Liver (tissue), 8 donors: ENCODE measurements at regions not wholly inside any gene's neighbourhood (a gene's known extent, or its start where the extent isn't known, plus 50 kb on each side); places are given as distances from the start of the nearest gene placed in this dataset.

Experiments
- DNase-seq: peaks from one replicate; pipeline ENCODE4 v3.0.0-alpha.2; 2017; ENCODE audit warnings: low spot score
- H3K27ac ChIP-seq, 2 donors: one replicate each; pipeline ENCODE4 v1.7.0; 2013; ENCODE audit warnings: inconsistent platforms in 2 of 2, low read length in 2 of 2, control low read depth in 1 of 2, low read depth in 1 of 2, mild to moderate bottlenecking in 1 of 2
- H3K27me3 ChIP-seq, 4 donors: one replicate each; pipeline versions ENCODE4 v1.6.1 to v1.7.0; 2013; ENCODE audit warnings: low read length in 3 of 4, inconsistent platforms in 1 of 4, mild to moderate bottlenecking in 1 of 4, moderate library complexity in 1 of 4; ENCODE audit not compliant: control insufficient read depth in 4 of 4, insufficient read depth in 4 of 4
- H3K36me3 ChIP-seq, 4 donors: one replicate each; pipeline versions ENCODE4 v1.6.1 to v1.7.0; 2013; ENCODE audit warnings: low read length in 3 of 4, mild to moderate bottlenecking in 3 of 4, low read depth in 1 of 4, moderate library complexity in 1 of 4; ENCODE audit not compliant: control insufficient read depth in 4 of 4, insufficient read depth in 3 of 4
- H3K4me1 ChIP-seq, 4 donors: one replicate each; pipeline versions ENCODE4 v1.6.1 to v1.7.0; 2013; ENCODE audit warnings: low read length in 3 of 4, mild to moderate bottlenecking in 3 of 4, moderate library complexity in 1 of 4; ENCODE audit not compliant: control insufficient read depth in 4 of 4, insufficient read depth in 4 of 4
- H3K4me3 ChIP-seq, 3 donors: one replicate each; pipeline versions ENCODE4 v1.6.1 to v1.7.0; 2013; ENCODE audit warnings: low read length in 3 of 3, control low read depth in 1 of 3, low read depth in 1 of 3, mild to moderate bottlenecking in 1 of 3
- H3K9ac ChIP-seq, 2 donors: one replicate each; pipeline ENCODE4 v1.7.0; 2013; ENCODE audit warnings: low read length in 2 of 2, mild to moderate bottlenecking in 2 of 2, moderate library complexity in 2 of 2, control low read depth in 1 of 2, low read depth in 1 of 2
- H3K9me3 ChIP-seq, 4 donors: one replicate each; pipeline versions ENCODE4 v1.6.1 to v1.7.0; 2013; ENCODE audit warnings: low read length in 3 of 4; ENCODE audit not compliant: control insufficient read depth in 4 of 4
- ATF3 ChIP-seq: IDR thresholded peaks from 2 replicates; pipeline ENCODE4 v1.6.1; 2016; ENCODE audit warnings: antibody characterized with exemption
- CTCF ChIP-seq: fragments of 150-350 bp; IDR thresholded peaks from 2 replicates; pipeline ENCODE4 v1.5.1; 2017; ENCODE audit warnings: improper control_type of control experiment, low read depth, low read length; ENCODE audit not compliant: missing input control
- EGR1 ChIP-seq, 2 donors: IDR thresholded peaks; 2 replicates each; pipeline ENCODE4 v1.6.1; 2016 to 2018; ENCODE audit warnings: antibody characterized with exemption in 2 of 2, low read depth in 2 of 2
- FOXA1 ChIP-seq: IDR thresholded peaks from 2 replicates; pipeline ENCODE4 v1.6.1; 2016; ENCODE audit warnings: antibody characterized with exemption
- FOXA2 ChIP-seq: IDR thresholded peaks from 2 replicates; pipeline ENCODE4 v1.6.1; 2016; ENCODE audit warnings: antibody characterized with exemption
- GABPA ChIP-seq, 2 donors: IDR thresholded peaks in 1 of 2; conservative IDR thresholded peaks in 1 of 2; 2 replicates each; pipeline ENCODE4 v1.6.1; 2016; ENCODE audit warnings: antibody characterized with exemption in 2 of 2, mild to moderate bottlenecking in 1 of 2, moderate library complexity in 1 of 2
- HNF4A ChIP-seq, 2 donors: conservative IDR thresholded peaks; 2 replicates each; pipeline ENCODE4 v1.6.1; 2016; ENCODE audit warnings: antibody characterized with exemption in 2 of 2, mild to moderate bottlenecking in 2 of 2
- HNF4G ChIP-seq: IDR thresholded peaks from 2 replicates; pipeline ENCODE4 v1.6.1; 2016; ENCODE audit warnings: antibody characterized with exemption
- JUND ChIP-seq, 2 donors: IDR thresholded peaks; 2 replicates each; pipeline ENCODE4 v1.6.1; 2016; ENCODE audit warnings: antibody characterized with exemption in 2 of 2
- MAX ChIP-seq: IDR thresholded peaks from 2 replicates; pipeline ENCODE4 v1.6.1; 2016; ENCODE audit warnings: antibody characterized with exemption
- NR2F2 ChIP-seq: IDR thresholded peaks from 2 replicates; pipeline ENCODE4 v1.6.1; 2016; ENCODE audit warnings: antibody characterized with exemption
- RAD21 ChIP-seq, 2 donors: IDR thresholded peaks; 2 replicates each; pipeline ENCODE4 v1.6.1; 2016; ENCODE audit warnings: antibody characterized with exemption in 2 of 2, mild to moderate bottlenecking in 2 of 2
- REST ChIP-seq: IDR thresholded peaks from 2 replicates; pipeline ENCODE4 v1.6.1; 2016; ENCODE audit warnings: antibody characterized with exemption, mild to moderate bottlenecking
- RXRA ChIP-seq, 2 donors: IDR thresholded peaks; 2 replicates each; pipeline ENCODE4 v1.6.1; 2017 to 2018; ENCODE audit warnings: antibody characterized with exemption in 2 of 2, mild to moderate bottlenecking in 1 of 2
- SP1 ChIP-seq: IDR thresholded peaks from 2 replicates; pipeline ENCODE4 v1.6.1; 2018; ENCODE audit warnings: antibody characterized with exemption, mild to moderate bottlenecking
- TAF1 ChIP-seq: conservative IDR thresholded peaks from 2 replicates; pipeline ENCODE4 v1.6.1; 2016; ENCODE audit warnings: antibody characterized with exemption, mild to moderate bottlenecking
- YY1 ChIP-seq: IDR thresholded peaks from 2 replicates; pipeline ENCODE4 v1.6.1; 2016; ENCODE audit warnings: antibody characterized with exemption, mild to moderate bottlenecking
- WGBS: extraction: QIAGEN DNeasy Blood & Tissue Kit; methylation state at CpG from one replicate; pipeline ENCODE4 v1.1.7; 2013; 5-methylcytosine and 5-hydroxymethylcytosine counted together
- donor health status: healthy.
- donor health status: healthy.
- donor health status: healthy.
- donor health status: healthy.
- donor health status: healthy.

GRCh38 chr4:151851354-151851753 is 90.5 kb upstream of the GATB start:
- Histone ChIP-seq H3K4me3 (no peak overlapping the region), H3K27me3 (no peaks in the 10 kb centered on the region), H3K27ac (no peak overlapping the region), H3K9me3 (no peaks in the 10 kb centered on the region), H3K9ac (no peak overlapping the region), H3K4me1 (peaks cover 0 to 1% (median 0%) of the 10 kb centered on the region in 4 donors), H3K36me3 (no peaks in the 10 kb centered on the region)
- TF ChIP-seq EGR1 (IDR thresholded peaks at IDR 0.05; ENCODE audit: low read depth in 2 of 2) (no peak), TAF1 (no peak), JUND (IDR thresholded peaks at IDR 0.05) (no peak), NR2F2 (no peak), HNF4G (no peak), MAX (no peak), RXRA (IDR thresholded peaks at IDR 0.05) (no peak), RAD21 (IDR thresholded peaks at IDR 0.05) (no peak), REST (no peak), SP1 (no peak), CTCF (no peak), GABPA (IDR thresholded peaks at IDR 0.05 in 1 of 2, conservative IDR thresholded peaks at IDR 0.05 in 1 of 2) (no peak)
- WGBS, result 80% methylated on average over 2 of the region's 2 CpGs
- DNase-seq, result no peak

- no peaks in the 10 kb centered on the region for H3K36me3 ChIP-seq
- no peaks in the 10 kb centered on the region for H3K9me3 ChIP-seq
- H3K27ac ChIP-seq, result no peak overlapping the region
- H3K4me1 ChIP-seq, result peaks cover 0 to 1% (median 0%) of the 10 kb centered on the region in 4 donors
- no peak overlapping the region for H3K4me3 ChIP-seq
- H3K27me3 ChIP-seq, result no peaks in the 10 kb centered on the region
- no peak for DNase-seq
- 76% methylated on average over 2 of the region's 2 CpGs for WGBS
- no peak overlapping the region for H3K9ac ChIP-seq
- TF ChIP-seq FOXA1 (no peak), RAD21 (IDR thresholded peaks at IDR 0.05) (no peak), TAF1 (no peak), YY1 (no peak), SP1 (no peak), EGR1 (IDR thresholded peaks at IDR 0.05; ENCODE audit: low read depth in 2 of 2) (no peak), FOXA2 (no peak), ATF3 (no peak), MAX (no peak), REST (no peak), NR2F2 (no peak), CTCF (no peak), JUND (IDR thresholded peaks at IDR 0.05) (no peak), HNF4A (conservative IDR thresholded peaks at IDR 0.05) (no peak), RXRA (IDR thresholded peaks at IDR 0.05) (no peak), GABPA (IDR thresholded peaks at IDR 0.05 in 1 of 2, conservative IDR thresholded peaks at IDR 0.05 in 1 of 2) (no peak)
These were observed 90.0 kb upstream of the GATB start for GRCh38 chr4:151850791-151851213.
